Kidney (tissue), 13 donors: ENCODE measurements at regions not wholly inside any gene's neighbourhood (a gene's known extent, or its start where the extent isn't known, plus 50 kb on each side); places are given as distances from the start of the nearest gene placed in this dataset.
"Not testable (repeated sequence)": the region's sequence is repeated elsewhere in the genome, so short reads cannot be mapped to it uniquely, and the experiment has no call there.

Experiments used
- DNase-seq, 5 donors: peaks; one replicate each; pipeline ENCODE4 v3.0.0-alpha.2; 2013 to 2020
- FAIRE-seq: peaks from 2 replicates; lab custom pipeline; 2012; peaks lifted over from hg19 to GRCh38; lab: Jason Lieb, UNC
- H3K27ac ChIP-seq, 2 donors: one replicate each; pipeline ENCODE4 v1.7.0; 2013; ENCODE audit warnings: low read depth in 2 of 2, low read length in 2 of 2, inconsistent platforms in 1 of 2
- H3K27me3 ChIP-seq: one replicate; pipeline ENCODE4 v1.7.1; 2013; ENCODE audit warnings: low read length, inconsistent platforms; ENCODE audit not compliant: control insufficient read depth, insufficient read depth
- H3K36me3 ChIP-seq, 3 donors: one replicate each; pipeline versions ENCODE4 v1.7.0 to v1.7.1; 2013; ENCODE audit warnings: low read length in 3 of 3, control low read depth in 1 of 3, inconsistent platforms in 1 of 3; ENCODE audit not compliant: insufficient read depth in 3 of 3, control insufficient read depth in 2 of 3
- H3K4me1 ChIP-seq, 3 donors: one replicate each; pipeline versions ENCODE4 v1.7.0 to v1.7.1; 2013; ENCODE audit warnings: low read length in 3 of 3, inconsistent platforms in 1 of 3, low read depth in 1 of 3; ENCODE audit not compliant: control insufficient read depth in 2 of 3, insufficient read depth in 2 of 3
- H3K4me3 ChIP-seq, 3 donors: one replicate each; pipeline versions ENCODE4 v1.7.0 to v1.8.1; 2013; ENCODE audit warnings: low read length in 3 of 3, control low read depth in 1 of 3, inconsistent platforms in 1 of 3
- H3K9ac ChIP-seq, 3 donors: one replicate each; pipeline versions ENCODE4 v1.7.0 to v1.7.1; 2013; ENCODE audit warnings: low read length in 3 of 3, control low read depth in 1 of 3, inconsistent platforms in 1 of 3
- H3K9me3 ChIP-seq, 3 donors: one replicate each; pipeline versions ENCODE4 v1.7.0 to v1.7.1; 2013; ENCODE audit warnings: low read length in 3 of 3, control low read depth in 1 of 3, inconsistent platforms in 1 of 3; ENCODE audit not compliant: control insufficient read depth in 2 of 3, insufficient read depth in 1 of 3
- CTCF ChIP-seq: IDR thresholded peaks from 3 replicates; pipeline ENCODE4 v1.5.1; 2012; ENCODE audit warnings: mild to moderate bottlenecking, moderate library complexity, borderline replicate concordance; ENCODE audit not compliant: insufficient read depth; ENCODE audit errors: extremely low read depth
- intact Hi-C: fragments of 100-400 bp; cut with DNase I; formaldehyde crosslinking; loops from one replicate; pipeline ENCODE4 v1.11.1; 2022
- donor health status: control.
- donor health status: control.
- donor health status: control.
- donor health status: control.
- donor health status: control.
- donor health status: DM: yes; HTN: yes; CAD: no.
- donor health status: Normal renal cell carcinoma (clear cell type).

GRCh38 chr22:48717883-48718817, 1109.5 kb downstream of the BRD1 start:
- intact Hi-C loops, result no loop called here
- DNase-seq (peak in 1 of 5 donors; percentile 52), FAIRE-seq (no peak)
- H3K9ac ChIP-seq, result no peak overlapping the region
- peaks cover 0 to 3% (median 0%) of the 10 kb centered on the region in 3 donors for H3K9me3 ChIP-seq
- no peak overlapping the region for H3K27ac ChIP-seq
- no peaks in the 10 kb centered on the region for H3K36me3 ChIP-seq
- H3K27me3 ChIP-seq, result no peaks in the 10 kb centered on the region
- TF ChIP-seq CTCF, result no peak
- H3K4me1 ChIP-seq, result no peaks in the 10 kb centered on the region
- H3K4me3 ChIP-seq, result no peak overlapping the region

- Histone ChIP-seq H3K4me3 (no peak overlapping the region), H3K36me3 (no peaks in the 10 kb centered on the region), H3K4me1 (no peaks in the 10 kb centered on the region), H3K9ac (no peak overlapping the region), H3K27me3 (no peaks in the 10 kb centered on the region), H3K27ac (no peak overlapping the region), H3K9me3 (peaks cover 0 to 3% (median 0%) of the 10 kb centered on the region in 3 donors)
- TF ChIP-seq CTCF, result no peak
- FAIRE-seq (no peak), DNase-seq (peak in 1 of 5 donors; percentile 44)
- intact Hi-C loops, result no loop called here
Measured at GRCh38 chr22:48717076-48717810, 1110.4 kb downstream of the BRD1 start.

- FAIRE-seq, H3K36me3 ChIP-seq, H3K9ac ChIP-seq, intact Hi-C loops, H3K27me3 ChIP-seq, H3K4me3 ChIP-seq, H3K27ac ChIP-seq, DNase-seq, H3K9me3 ChIP-seq, H3K4me1 ChIP-seq: not testable (repeated sequence)
Measured at GRCh38 chr22:48716154-48716553, 1111.5 kb downstream of the BRD1 start.

- no peak for TF ChIP-seq CTCF
- no peak for FAIRE-seq
- intact Hi-C loops, result no loop called here
Measured at GRCh38 chr22:48715511-48715910, 1112.2 kb downstream of the BRD1 start.

More at GRCh38 chr22:48715511-48715910, 1112.2 kb downstream of the BRD1 start:
- no peak overlapping the region for H3K9ac ChIP-seq
- no peaks in the 10 kb centered on the region for H3K36me3 ChIP-seq
- peak in 1 of 5 donors; percentile 37 for DNase-seq
- H3K27me3 ChIP-seq, result no peaks in the 10 kb centered on the region
- no peaks in the 10 kb centered on the region for H3K4me1 ChIP-seq
- peaks cover 0 to 3% (median 0%) of the 10 kb centered on the region in 3 donors for H3K9me3 ChIP-seq
- no peak overlapping the region for H3K4me3 ChIP-seq
- H3K27ac ChIP-seq, result no peak overlapping the region
